HepG2 (cell line): ENCODE measurements at regions not wholly inside any gene's neighbourhood (a gene's known extent, or its start where the extent isn't known, plus 50 kb on each side); places are given as distances from the start of the nearest gene placed in this dataset.

Experiments used
- ATAC-seq: fragments of 200-7000 bp; cut with Tn5 transposase; 3 replicates; pipeline ENCODE4 v1.9.1; 2020; ENCODE audit warnings: mild to moderate bottlenecking, moderate library complexity
- BruUV-seq: library from RNA; stranded (reverse); fragments of 400-500 nt; replicated peaks from 2 replicates; lab custom pipeline; 2021; lab: Mats Ljungman, UMichigan
- CTCF ChIA-PET: fragments of 300-600 bp; formaldehyde crosslinking; extraction: SDS; loops from one replicate; lab custom pipeline; 2021; ENCODE audit warnings: low total read pairs, inconsistent platforms, low intra/inter-chr PET ratio; lab: Yijun Ruan, JAX
- POLR2A ChIA-PET: fragments of 350-600 bp; sonication (Branson Sonifier 250); formaldehyde crosslinking; loops from one replicate; lab custom pipeline; 2020; ENCODE audit warnings: antibody characterized with exemption, inconsistent platforms; lab: Yijun Ruan, JAX
- DNase-seq: peaks from one replicate; pipeline ENCODE4 v3.0.0-alpha.2; 2015; ENCODE audit warnings: low spot score
- FAIRE-seq: peaks from 3 replicates; lab custom pipeline; 2011; peaks lifted over from hg19 to GRCh38; lab: Jason Lieb, UNC
- H2AFZ ChIP-seq: one replicate; pipeline ENCODE4 v1.6.1; 2011; ENCODE audit warnings: low read length, inconsistent platforms
- H3K27ac ChIP-seq: fragments of 300-600 bp; 3 replicates; pipeline ENCODE4 v1.8.0; 2011; ENCODE audit warnings: mixed run types, mild to moderate bottlenecking, mixed read lengths, low read length, inconsistent platforms; ENCODE audit not compliant: insufficient read depth; ENCODE audit errors: extremely low read length
- H3K27me3 ChIP-seq, 2 experiments: fragments of 200-600 bp in 1 of 2; 2 replicates in 1 of 2; 3 replicates in 1 of 2; pipeline versions ENCODE4 v1.6.0 to v1.8.0; 2011; ENCODE audit warnings: low read length in 2 of 2, mild to moderate bottlenecking in 2 of 2, moderate library complexity in 2 of 2, inconsistent platforms in 1 of 2; ENCODE audit not compliant: insufficient read depth in 2 of 2, control insufficient read depth in 1 of 2
- H3K36me3 ChIP-seq, 2 experiments: fragments of 200-600 bp in 1 of 2; replicated peaks in 1 of 2; 2 replicates in 1 of 2; 3 replicates in 1 of 2; pipeline versions ENCODE4 v1.5.1 to v1.8.0; 2011; ENCODE audit warnings: low read length in 2 of 2, inconsistent platforms in 1 of 2; ENCODE audit not compliant: insufficient read depth in 2 of 2, control insufficient read depth in 1 of 2
- H3K4me1 ChIP-seq: 2 replicates; pipeline ENCODE4 v1.5.1; 2012; ENCODE audit warnings: low read length, inconsistent platforms; ENCODE audit not compliant: insufficient read depth
- H3K4me2 ChIP-seq: 2 replicates; pipeline ENCODE4 v1.6.0; 2011; ENCODE audit warnings: low read depth, low read length, inconsistent platforms
- H3K4me3 ChIP-seq, 3 experiments: fragments of 200-600 bp in 1 of 3; sonication (generic), shearing (Covaris generic) in 1 of 3; replicated peaks in 1 of 3; 2 replicates each; pipeline ENCODE4 v1.5.1; 2011 to 2016; ENCODE audit warnings: low read length in 3 of 3, inconsistent platforms in 2 of 3, low read depth in 2 of 3, mild to moderate bottlenecking in 2 of 3, control low read depth in 1 of 3, mixed read lengths in 1 of 3; ENCODE audit not compliant: insufficient read depth in 1 of 3
- H3K79me2 ChIP-seq: one replicate; pipeline ENCODE4 v1.6.1; 2011; ENCODE audit warnings: low read length, inconsistent platforms; ENCODE audit not compliant: insufficient read depth
- H3K9ac ChIP-seq: 2 replicates; pipeline ENCODE4 v1.6.0; 2011; ENCODE audit warnings: mild to moderate bottlenecking, low read depth, low read length, inconsistent platforms; ENCODE audit not compliant: insufficient read depth
- H3K9me3 ChIP-seq: 2 replicates; pipeline ENCODE4 v1.5.1; 2012; ENCODE audit warnings: mild to moderate bottlenecking, low read length
- H4K20me1 ChIP-seq: 2 replicates; pipeline ENCODE4 v1.6.0; 2011; ENCODE audit warnings: inconsistent platforms, mild to moderate bottlenecking, low read length, moderate library complexity; ENCODE audit not compliant: insufficient read depth
- AFF4 ChIP-seq: sonication (generic); formaldehyde crosslinking; IDR thresholded peaks from 2 replicates; pipeline ENCODE4 v1.4.0; 2020; ENCODE audit warnings: missing genetic modification reagents
- ELF4 ChIP-seq: sonication (generic); formaldehyde crosslinking; IDR thresholded peaks from 2 replicates; pipeline ENCODE4 v1.5.0; 2020; ENCODE audit warnings: missing genetic modification reagents, mild to moderate bottlenecking, moderate library complexity, borderline replicate concordance
- HMG20B ChIP-seq: conservative IDR thresholded peaks from 2 replicates; pipeline ENCODE4 v1.6.1; 2016; ENCODE audit warnings: missing genetic modification reagents, missing compliant biosample characterization
- LCORL ChIP-seq, 2 experiments: fragments of 450-650 bp in 1 of 2; sonication (generic) in 1 of 2; formaldehyde crosslinking in 1 of 2; IDR thresholded peaks; 2 replicates each; pipeline versions ENCODE4 v1.5.0 to v1.6.1; 2017 to 2020; ENCODE audit warnings: antibody characterized with exemption in 1 of 2, missing genetic modification reagents in 1 of 2
- SIX1 ChIP-seq: sonication (generic); formaldehyde crosslinking; IDR thresholded peaks from 2 replicates; pipeline ENCODE4 v1.4.0; 2020; ENCODE audit warnings: missing genetic modification reagents, borderline replicate concordance
- ZHX2 ChIP-seq, 2 experiments: sonication (generic) in 1 of 2; formaldehyde crosslinking in 1 of 2; IDR thresholded peaks; 2 replicates each; pipeline versions ENCODE4 v1.6.1 to v1.9.0; 2014 to 2022; ENCODE audit warnings: antibody characterized with exemption in 1 of 2, borderline replicate concordance in 1 of 2, inconsistent platforms in 1 of 2, low read depth in 1 of 2, missing genetic modification reagents in 1 of 2
- ZMYM2 ChIP-seq: sonication (generic); formaldehyde crosslinking; IDR thresholded peaks from 2 replicates; pipeline ENCODE4 v1.8.0; 2022; ENCODE audit warnings: mild to moderate bottlenecking, missing genetic modification reagents
- ZNF17 ChIP-seq: sonication (generic); formaldehyde crosslinking; IDR thresholded peaks from 2 replicates; pipeline ENCODE4 v1.5.0; 2020; ENCODE audit warnings: mild to moderate bottlenecking, missing genetic modification reagents
- ZNF367 ChIP-seq: sonication (generic); formaldehyde crosslinking; IDR thresholded peaks from 2 replicates; pipeline ENCODE4 v1.4.0; 2020; ENCODE audit warnings: missing genetic modification reagents, borderline replicate concordance
- ZNF460 ChIP-seq: sonication (generic); formaldehyde crosslinking; IDR thresholded peaks from 2 replicates; pipeline ENCODE4 v1.5.1; 2020; ENCODE audit warnings: missing genetic modification reagents, mild to moderate bottlenecking, borderline replicate concordance
- WGBS: methylation state at CpG from one replicate; pipeline ENCODE4 v1.1.6; 2017; ENCODE audit warnings: low lambda C conversion rate; 5-methylcytosine and 5-hydroxymethylcytosine counted together
- in situ Hi-C: cut with HindIII; loops from 2 replicates; pipeline ENCODE4 v1.10.0; 2017; ENCODE audit warnings: low pct_unique_long_range_greater_than_20kb; ENCODE audit not compliant: extremely low pct_ligation_motif_present
- intact Hi-C: fragments of 100-400 bp; cut with micrococcal nuclease; formaldehyde crosslinking; loops from one replicate; pipeline ENCODE4 v1.10.0; 2022; ENCODE audit not compliant: unreplicated experiment

GRCh38 chr6:137320271-137320670 is 101.1 kb upstream of the IFNGR1 start:
- in situ Hi-C loops, result no loop called here
- H3K27ac ChIP-seq, result no peak overlapping the region
- intact Hi-C loops, result no loop called here
- H3K36me3 ChIP-seq, result no peaks in the 10 kb centered on the region
- H3K79me2 ChIP-seq, result no peaks in the 10 kb centered on the region
- no peaks in the 10 kb centered on the region for H3K27me3 ChIP-seq
- CTCF ChIA-PET, result no interaction called here
- no peaks in the 10 kb centered on the region for H4K20me1 ChIP-seq
- no peak for ATAC-seq
- POLR2A ChIA-PET, result no interaction called here
- H3K4me3 ChIP-seq, result no peak overlapping the region
- no peak overlapping the region for H3K4me2 ChIP-seq
- no peak for DNase-seq
- no peak for TF ChIP-seq SIX1 (CRISPR knock-in tag)
- no peak for TF ChIP-seq HMG20B (CRISPR knock-in tag)
- no peak for TF ChIP-seq ELF4
- TF ChIP-seq ZMYM2, result no peak
- TF ChIP-seq LCORL (IDR thresholded peaks at IDR 0.05), result no peak
- no peak for TF ChIP-seq LCORL (CRISPR knock-in tag; IDR thresholded peaks at IDR 0.05)
- no peak for TF ChIP-seq AFF4
- no peak for TF ChIP-seq ZNF367 (CRISPR knock-in tag)
- TF ChIP-seq ZNF17 (CRISPR knock-in tag), result no peak
- no peak for TF ChIP-seq ZHX2 (IDR thresholded peaks at IDR 0.05; ENCODE audit: low read depth)
- no peak for TF ChIP-seq ZHX2 (CRISPR knock-in tag; IDR thresholded peaks at IDR 0.05; ENCODE audit: borderline replicate concordance)
- no peak for TF ChIP-seq ZNF460
- 90% methylated on average over 9 of the region's 9 CpGs for WGBS
- H3K9ac ChIP-seq, result no peak overlapping the region
- no peak for FAIRE-seq
- H3K9me3 ChIP-seq, result no peaks in the 10 kb centered on the region
- BruUV-seq, result no TSS peak
- peaks cover 15% of the 10 kb centered on the region for H3K4me1 ChIP-seq
- no peak overlapping the region for H2AFZ ChIP-seq
